HFFc6 (cell line): ENCODE measurements at regions not wholly inside any gene's neighbourhood (a gene's known extent, or its start where the extent isn't known, plus 50 kb on each side); places are given as distances from the start of the nearest gene placed in this dataset.

Experiments used
- DNase-seq: peaks from one replicate; pipeline ENCODE4 v3.0.0-alpha.2; 2018
- H3K27ac Mint-ChIP-seq: 2 replicates; pipeline ENCODE4 v1.8.0; 2020; ENCODE audit warnings: mild to moderate bottlenecking, mixed read lengths
- H3K27me3 Mint-ChIP-seq: 2 replicates; pipeline ENCODE4 v1.8.0; 2021; ENCODE audit warnings: mild to moderate bottlenecking, moderate library complexity, mixed read lengths; ENCODE audit not compliant: insufficient read depth
- H3K36me3 Mint-ChIP-seq: 2 replicates; pipeline ENCODE4 v1.8.0; 2021; ENCODE audit warnings: low read depth, mixed read lengths
- H3K4me1 Mint-ChIP-seq: 2 replicates; pipeline ENCODE4 v1.8.0; 2020; ENCODE audit warnings: low read depth, mixed read lengths
- H3K4me3 Mint-ChIP-seq: 2 replicates; pipeline ENCODE4 v1.8.0; 2020; ENCODE audit warnings: mild to moderate bottlenecking, moderate library complexity, mixed read lengths
- H3K9me3 Mint-ChIP-seq: 2 replicates; pipeline ENCODE4 v1.8.0; 2020; ENCODE audit warnings: mild to moderate bottlenecking, mixed read lengths
- TF ChIP-seq, protein P1 (sequence below): fragments of 200-600 bp; sonication (generic); IDR thresholded peaks from 2 replicates; pipeline ENCODE4 v1.5.0; 2021; ENCODE audit warnings: antibody characterized with exemption, mild to moderate bottlenecking

DNA sequence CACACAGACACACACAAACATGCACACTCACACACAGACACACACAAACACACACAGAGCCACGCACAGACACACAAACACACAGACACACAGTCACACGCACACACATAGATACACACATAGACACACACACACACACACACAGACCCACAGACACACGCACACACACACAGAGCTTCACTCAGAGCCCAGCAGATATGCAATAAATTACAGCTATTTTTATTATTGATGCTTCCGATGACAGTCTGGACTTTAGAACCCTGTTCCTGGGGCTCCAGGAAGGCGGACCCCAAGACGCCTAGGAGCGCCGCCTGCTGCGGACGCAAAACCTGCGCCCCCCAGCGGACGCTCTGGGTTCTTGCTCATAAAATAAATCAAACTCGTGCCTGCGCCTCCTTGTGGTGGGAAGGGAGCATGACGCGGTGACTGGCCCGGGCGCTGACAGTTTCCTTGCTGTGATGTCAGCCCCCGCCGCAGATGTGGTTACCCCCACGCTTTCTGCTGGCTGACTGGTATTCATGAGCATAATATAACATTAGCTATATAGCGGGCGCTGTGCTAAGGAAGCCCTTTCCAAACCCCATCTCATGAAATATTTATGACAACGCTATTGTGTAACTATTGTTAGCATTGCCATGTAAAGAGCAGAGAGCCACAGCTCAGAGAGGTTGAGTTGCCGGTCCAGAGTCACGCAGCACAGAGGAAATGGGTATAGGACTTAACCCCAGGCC is 64.4 kb upstream of the TM9SF2 start:
- Mint-ChIP-seq H3K9me3 (no peaks in the 10 kb centered on the region), H3K36me3 (no peaks in the 10 kb centered on the region), H3K27ac (no peak overlapping the region), H3K4me3 (peak overlapping the region; percentile 54), H3K4me1 (peaks cover 31% of the 10 kb centered on the region), H3K27me3 (peaks cover 8% of the 10 kb centered on the region)
- peak; percentile 66 for DNase-seq
- TF ChIP-seq, protein P1, sequence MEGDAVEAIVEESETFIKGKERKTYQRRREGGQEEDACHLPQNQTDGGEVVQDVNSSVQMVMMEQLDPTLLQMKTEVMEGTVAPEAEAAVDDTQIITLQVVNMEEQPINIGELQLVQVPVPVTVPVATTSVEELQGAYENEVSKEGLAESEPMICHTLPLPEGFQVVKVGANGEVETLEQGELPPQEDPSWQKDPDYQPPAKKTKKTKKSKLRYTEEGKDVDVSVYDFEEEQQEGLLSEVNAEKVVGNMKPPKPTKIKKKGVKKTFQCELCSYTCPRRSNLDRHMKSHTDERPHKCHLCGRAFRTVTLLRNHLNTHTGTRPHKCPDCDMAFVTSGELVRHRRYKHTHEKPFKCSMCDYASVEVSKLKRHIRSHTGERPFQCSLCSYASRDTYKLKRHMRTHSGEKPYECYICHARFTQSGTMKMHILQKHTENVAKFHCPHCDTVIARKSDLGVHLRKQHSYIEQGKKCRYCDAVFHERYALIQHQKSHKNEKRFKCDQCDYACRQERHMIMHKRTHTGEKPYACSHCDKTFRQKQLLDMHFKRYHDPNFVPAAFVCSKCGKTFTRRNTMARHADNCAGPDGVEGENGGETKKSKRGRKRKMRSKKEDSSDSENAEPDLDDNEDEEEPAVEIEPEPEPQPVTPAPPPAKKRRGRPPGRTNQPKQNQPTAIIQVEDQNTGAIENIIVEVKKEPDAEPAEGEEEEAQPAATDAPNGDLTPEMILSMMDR = peak; percentile 100

DNA sequence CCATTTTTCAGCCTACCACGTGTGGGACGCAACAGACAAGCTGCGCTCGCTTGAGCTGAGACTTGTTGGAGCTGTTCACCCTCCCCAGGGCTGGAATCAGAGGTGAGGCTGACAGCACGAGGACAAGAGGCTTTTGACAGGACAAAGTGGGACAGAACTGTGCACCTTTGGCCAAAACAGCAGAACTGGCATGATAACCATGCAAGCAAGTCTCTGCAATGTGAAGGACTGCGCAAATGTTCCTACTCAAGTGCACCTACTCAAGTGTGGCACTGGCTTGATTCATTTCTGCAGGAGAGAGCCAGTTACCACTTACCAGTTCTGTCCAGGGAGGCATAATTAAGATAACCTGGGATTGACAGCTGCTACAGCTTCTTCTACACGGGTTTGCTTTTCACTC is 62.2 kb upstream of the TM9SF2 start:
- Mint-ChIP-seq H3K9me3 (no peaks in the 10 kb centered on the region), H3K4me3 (no peak overlapping the region)

DNA sequence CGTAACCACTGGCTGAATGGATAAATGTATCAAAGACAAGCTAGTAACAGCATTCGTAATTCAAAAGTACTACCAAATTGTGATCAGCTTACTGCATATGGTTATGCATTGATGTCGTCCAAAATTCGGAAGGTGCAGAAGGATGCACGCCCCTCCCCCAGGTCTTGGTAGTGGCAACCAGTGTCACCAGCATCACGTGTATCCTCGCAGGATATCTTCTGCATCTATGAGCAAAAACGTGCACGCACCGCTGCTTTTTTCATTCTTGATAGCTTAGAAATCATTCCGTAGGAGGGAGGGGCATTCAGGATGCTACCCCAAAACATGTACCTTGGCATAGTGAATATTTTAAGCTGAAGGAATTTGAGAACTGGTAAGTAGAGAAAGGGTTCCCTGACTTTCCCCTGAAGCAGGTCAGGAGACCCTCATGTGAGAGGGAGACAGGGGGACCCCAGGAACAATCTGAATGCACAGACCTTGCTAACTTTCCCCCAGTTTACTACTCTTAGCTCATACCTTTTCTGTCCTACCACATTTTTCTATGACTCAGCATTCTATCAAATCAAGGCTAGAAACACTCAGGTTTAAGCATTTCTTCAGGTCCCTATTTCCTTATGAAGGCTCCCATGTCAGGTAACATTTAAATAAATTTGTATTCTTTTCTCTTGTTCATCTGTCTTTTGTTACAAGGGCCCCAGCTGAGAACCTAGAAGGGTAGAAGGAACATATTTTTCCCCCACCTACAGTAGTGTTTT is 61.2 kb upstream of the TM9SF2 start:
- no peak for DNase-seq
- H3K36me3 Mint-ChIP-seq = no peaks in the 10 kb centered on the region
- H3K27ac Mint-ChIP-seq = no peak overlapping the region
- H3K9me3 Mint-ChIP-seq = no peaks in the 10 kb centered on the region
- TF ChIP-seq, protein P1 = no peak
- H3K4me1 Mint-ChIP-seq = peaks cover 9% of the 10 kb centered on the region
- H3K27me3 Mint-ChIP-seq = peaks cover 10% of the 10 kb centered on the region
- no peak overlapping the region for H3K4me3 Mint-ChIP-seq

More for the DNA sequence above, 62.2 kb upstream of the TM9SF2 start:
- peaks cover 10% of the 10 kb centered on the region for H3K27me3 Mint-ChIP-seq
- H3K4me1 Mint-ChIP-seq = peaks cover 9% of the 10 kb centered on the region
- no peaks in the 10 kb centered on the region for H3K36me3 Mint-ChIP-seq
- no peak overlapping the region for H3K27ac Mint-ChIP-seq
- no peak for DNase-seq
- TF ChIP-seq, protein P1 = no peak

DNA sequence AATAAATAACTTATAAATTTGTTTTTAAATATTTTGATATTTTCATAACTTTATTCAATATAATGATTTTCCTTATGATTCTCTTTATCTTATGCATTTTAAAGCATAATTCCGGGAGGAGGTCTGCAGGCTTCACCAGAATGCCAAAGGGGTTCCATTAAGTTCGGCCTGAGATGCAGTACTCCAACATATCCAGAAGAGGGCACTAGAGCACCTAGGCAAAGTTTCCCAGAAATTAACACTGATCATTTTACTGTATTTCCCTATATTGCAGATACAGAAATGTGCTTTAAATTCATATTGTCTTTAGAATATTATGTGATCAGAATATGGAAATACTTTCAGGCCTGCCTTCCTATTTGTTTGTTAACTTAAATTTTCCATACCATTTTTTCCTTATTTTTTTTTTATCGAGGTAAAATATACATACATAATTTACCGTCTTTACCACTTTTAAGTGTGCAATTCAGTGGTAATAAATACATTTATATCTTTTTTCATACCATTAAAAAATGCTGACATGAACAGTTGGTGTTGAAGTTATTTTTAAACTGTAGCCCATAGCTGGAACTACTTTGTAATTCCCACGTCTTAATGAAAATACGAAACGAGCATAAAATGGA is 58.9 kb upstream of the TM9SF2 start:
- DNase-seq = peak; percentile 41

DNA sequence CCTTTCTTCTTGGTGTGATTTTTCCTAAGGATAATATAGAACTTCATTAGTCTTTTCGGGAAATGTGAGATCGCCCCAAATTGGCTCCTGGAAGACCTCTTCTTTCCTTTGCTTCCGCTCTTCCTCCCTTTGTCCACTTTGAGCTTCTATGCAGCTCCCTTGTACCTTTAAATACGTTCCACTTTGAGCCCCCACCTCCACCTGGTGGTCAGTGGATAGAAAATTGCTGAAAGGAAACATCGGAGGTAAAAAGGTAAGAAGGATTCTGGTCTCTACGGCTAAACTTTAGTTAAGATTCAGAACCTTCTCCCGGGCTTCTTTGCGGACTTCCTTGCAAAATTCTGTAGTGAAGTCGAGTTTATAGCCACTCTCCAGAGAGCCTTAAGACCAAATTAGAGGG is 55.0 kb upstream of the TM9SF2 start:
- no peak overlapping the region for H3K4me3 Mint-ChIP-seq
- H3K9me3 Mint-ChIP-seq = no peaks in the 10 kb centered on the region
- H3K4me1 Mint-ChIP-seq = no peaks in the 10 kb centered on the region
- H3K27ac Mint-ChIP-seq = no peak overlapping the region
- H3K27me3 Mint-ChIP-seq = peaks cover 17% of the 10 kb centered on the region
- no peaks in the 10 kb centered on the region for H3K36me3 Mint-ChIP-seq
- TF ChIP-seq, protein P1 = no peak; the same call in none of the 2 replicates
- no peak for DNase-seq

More for the DNA sequence above, 58.9 kb upstream of the TM9SF2 start:
- H3K4me3 Mint-ChIP-seq = no peak overlapping the region
- H3K36me3 Mint-ChIP-seq = no peaks in the 10 kb centered on the region
- H3K27me3 Mint-ChIP-seq = peaks cover 11% of the 10 kb centered on the region
- H3K27ac Mint-ChIP-seq = no peak overlapping the region
- H3K9me3 Mint-ChIP-seq = no peaks in the 10 kb centered on the region
- TF ChIP-seq, protein P1 = peak; percentile 99
- no peaks in the 10 kb centered on the region for H3K4me1 Mint-ChIP-seq
